T-helper 1 cell treated with Interleukin-12 subunit alpha and Interleukin-12 subunit beta and Interleukin-4 antibody, amounts not matched to agents 30 μg/mL and 1 μg/mL, for 36 hours (primary cell): ENCODE measurements at regions not wholly inside any gene's neighbourhood (a gene's known extent, or its start where the extent isn't known, plus 50 kb on each side); places are given as distances from the start of the nearest gene placed in this dataset.

ENCODE experiments used
- H3K27ac Mint-ChIP-seq: one replicate; pipeline ENCODE4 v1.8.0; 2021; ENCODE audit warnings: mild to moderate bottlenecking, mixed read lengths
- H3K27me3 Mint-ChIP-seq: one replicate; pipeline ENCODE4 v1.8.0; 2021; ENCODE audit warnings: low read depth, mixed read lengths
- H3K36me3 Mint-ChIP-seq: one replicate; pipeline ENCODE4 v1.8.0; 2021; ENCODE audit warnings: low read depth, mixed read lengths
- H3K4me1 Mint-ChIP-seq: one replicate; pipeline ENCODE4 v1.8.0; 2021; ENCODE audit warnings: low read depth, mixed read lengths
- H3K4me3 Mint-ChIP-seq: one replicate; pipeline ENCODE4 v1.8.0; 2021; ENCODE audit warnings: mild to moderate bottlenecking, moderate library complexity, mixed read lengths
- H3K9me3 Mint-ChIP-seq: one replicate; pipeline ENCODE4 v1.8.0; 2021; ENCODE audit warnings: mixed read lengths

GRCh38 chr7:70926666-70927065, 205.3 kb upstream of the GALNT17 start:
- H3K27me3 Mint-ChIP-seq = no peaks in the 10 kb centered on the region
- H3K4me3 Mint-ChIP-seq = no peak overlapping the region
- H3K4me1 Mint-ChIP-seq = no peaks in the 10 kb centered on the region
- no peaks in the 10 kb centered on the region for H3K36me3 Mint-ChIP-seq
- peaks cover 22% of the 10 kb centered on the region for H3K9me3 Mint-ChIP-seq
- no peak overlapping the region for H3K27ac Mint-ChIP-seq

GRCh38 chr7:70935311-70935710, 196.6 kb upstream of the GALNT17 start:
- H3K36me3 Mint-ChIP-seq = no peaks in the 10 kb centered on the region
- H3K4me1 Mint-ChIP-seq = no peaks in the 10 kb centered on the region
- no peaks in the 10 kb centered on the region for H3K27me3 Mint-ChIP-seq
- no peak overlapping the region for H3K27ac Mint-ChIP-seq
- peaks cover 35% of the 10 kb centered on the region for H3K9me3 Mint-ChIP-seq
- no peak overlapping the region for H3K4me3 Mint-ChIP-seq

- Mint-ChIP-seq H3K36me3 (no peaks in the 10 kb centered on the region), H3K27ac (no peak overlapping the region), H3K4me1 (no peaks in the 10 kb centered on the region), H3K9me3 (peaks cover 36% of the 10 kb centered on the region), H3K27me3 (no peaks in the 10 kb centered on the region), H3K4me3 (no peak overlapping the region)
Observed at GRCh38 chr7:70935854-70936253, 196.1 kb upstream of the GALNT17 start.

GRCh38 chr7:70937424-70937823, 194.5 kb upstream of the GALNT17 start:
- Mint-ChIP-seq H3K27ac (no peak overlapping the region), H3K4me3 (no peak overlapping the region), H3K36me3 (no peaks in the 10 kb centered on the region), H3K27me3 (no peaks in the 10 kb centered on the region), H3K9me3 (peaks cover 46% of the 10 kb centered on the region), H3K4me1 (no peaks in the 10 kb centered on the region)

GRCh38 chr7:70940597-70940996, 191.3 kb upstream of the GALNT17 start:
- H3K4me1 Mint-ChIP-seq = no peaks in the 10 kb centered on the region
- no peak overlapping the region for H3K27ac Mint-ChIP-seq
- no peaks in the 10 kb centered on the region for H3K27me3 Mint-ChIP-seq

GRCh38 chr7:70942791-70943190, 189.2 kb upstream of the GALNT17 start:
- Mint-ChIP-seq H3K4me1 (no peaks in the 10 kb centered on the region), H3K36me3 (no peaks in the 10 kb centered on the region), H3K9me3 (peaks cover 44% of the 10 kb centered on the region), H3K27ac (no peak overlapping the region), H3K4me3 (no peak overlapping the region), H3K27me3 (no peaks in the 10 kb centered on the region)

More at GRCh38 chr7:70940597-70940996, 191.3 kb upstream of the GALNT17 start:
- Mint-ChIP-seq H3K4me3 (no peak overlapping the region), H3K36me3 (no peaks in the 10 kb centered on the region), H3K9me3 (peaks cover 54% of the 10 kb centered on the region)

GRCh38 chr7:70944516-70944915, 187.4 kb upstream of the GALNT17 start:
- no peaks in the 10 kb centered on the region for H3K36me3 Mint-ChIP-seq
- no peaks in the 10 kb centered on the region for H3K27me3 Mint-ChIP-seq
- H3K9me3 Mint-ChIP-seq = peaks cover 42% of the 10 kb centered on the region
- no peaks in the 10 kb centered on the region for H3K4me1 Mint-ChIP-seq
- H3K4me3 Mint-ChIP-seq = no peak overlapping the region
- no peak overlapping the region for H3K27ac Mint-ChIP-seq

- H3K4me3 Mint-ChIP-seq = no peak overlapping the region
- H3K36me3 Mint-ChIP-seq = no peaks in the 10 kb centered on the region
- H3K27me3 Mint-ChIP-seq = no peaks in the 10 kb centered on the region
- peaks cover 47% of the 10 kb centered on the region for H3K9me3 Mint-ChIP-seq
- no peaks in the 10 kb centered on the region for H3K4me1 Mint-ChIP-seq
- H3K27ac Mint-ChIP-seq = no peak overlapping the region
Observed at GRCh38 chr7:70947181-70947580, 184.8 kb upstream of the GALNT17 start.

- no peaks in the 10 kb centered on the region for H3K36me3 Mint-ChIP-seq
Observed at GRCh38 chr7:70949862-70950261, 182.1 kb upstream of the GALNT17 start.

GRCh38 chr7:70951271-70951962, 180.5 kb upstream of the GALNT17 start:
- H3K27me3 Mint-ChIP-seq = no peaks in the 10 kb centered on the region
- no peaks in the 10 kb centered on the region for H3K4me1 Mint-ChIP-seq
- peaks cover 24% of the 10 kb centered on the region for H3K9me3 Mint-ChIP-seq
- no peak overlapping the region for H3K4me3 Mint-ChIP-seq
- H3K36me3 Mint-ChIP-seq = no peaks in the 10 kb centered on the region
- no peak overlapping the region for H3K27ac Mint-ChIP-seq

More at GRCh38 chr7:70949862-70950261, 182.1 kb upstream of the GALNT17 start:
- H3K9me3 Mint-ChIP-seq = peaks cover 34% of the 10 kb centered on the region
- H3K4me3 Mint-ChIP-seq = no peak overlapping the region
- H3K4me1 Mint-ChIP-seq = no peaks in the 10 kb centered on the region
- H3K27ac Mint-ChIP-seq = no peak overlapping the region
- H3K27me3 Mint-ChIP-seq = no peaks in the 10 kb centered on the region

GRCh38 chr7:70952311-70952710, 179.6 kb upstream of the GALNT17 start:
- H3K4me1 Mint-ChIP-seq = no peaks in the 10 kb centered on the region
- H3K27ac Mint-ChIP-seq = no peak overlapping the region
- H3K36me3 Mint-ChIP-seq = no peaks in the 10 kb centered on the region
- peaks cover 24% of the 10 kb centered on the region for H3K9me3 Mint-ChIP-seq
- H3K4me3 Mint-ChIP-seq = no peak overlapping the region
- H3K27me3 Mint-ChIP-seq = no peaks in the 10 kb centered on the region

- H3K4me1 Mint-ChIP-seq = no peaks in the 10 kb centered on the region
- H3K4me3 Mint-ChIP-seq = no peak overlapping the region
- peaks cover 21% of the 10 kb centered on the region for H3K9me3 Mint-ChIP-seq
- H3K36me3 Mint-ChIP-seq = no peaks in the 10 kb centered on the region
- no peaks in the 10 kb centered on the region for H3K27me3 Mint-ChIP-seq
- H3K27ac Mint-ChIP-seq = no peak overlapping the region
Observed at GRCh38 chr7:70953331-70953741, 178.6 kb upstream of the GALNT17 start.

GRCh38 chr7:70953796-70954195, 178.1 kb upstream of the GALNT17 start:
- no peaks in the 10 kb centered on the region for H3K27me3 Mint-ChIP-seq
- no peaks in the 10 kb centered on the region for H3K36me3 Mint-ChIP-seq
- H3K9me3 Mint-ChIP-seq = peaks cover 17% of the 10 kb centered on the region
- no peak overlapping the region for H3K27ac Mint-ChIP-seq
- no peaks in the 10 kb centered on the region for H3K4me1 Mint-ChIP-seq
- H3K4me3 Mint-ChIP-seq = no peak overlapping the region

- H3K4me3 Mint-ChIP-seq = no peak overlapping the region
- peaks cover 54% of the 10 kb centered on the region for H3K9me3 Mint-ChIP-seq
- H3K36me3 Mint-ChIP-seq = no peaks in the 10 kb centered on the region
- no peaks in the 10 kb centered on the region for H3K4me1 Mint-ChIP-seq
- no peaks in the 10 kb centered on the region for H3K27me3 Mint-ChIP-seq
- H3K27ac Mint-ChIP-seq = no peak overlapping the region
Observed at GRCh38 chr7:70972693-70973092, 159.3 kb upstream of the GALNT17 start.

GRCh38 chr7:70975754-70976153, 156.2 kb upstream of the GALNT17 start:
- Mint-ChIP-seq H3K27ac (no peak overlapping the region), H3K9me3 (peaks cover 39% of the 10 kb centered on the region), H3K36me3 (no peaks in the 10 kb centered on the region), H3K4me3 (no peak overlapping the region), H3K27me3 (no peaks in the 10 kb centered on the region), H3K4me1 (no peaks in the 10 kb centered on the region)

GRCh38 chr7:70986297-70986696, 145.6 kb upstream of the GALNT17 start:
- Mint-ChIP-seq H3K27ac (no peak overlapping the region), H3K27me3 (no peaks in the 10 kb centered on the region), H3K9me3 (peaks cover 26% of the 10 kb centered on the region), H3K4me1 (no peaks in the 10 kb centered on the region), H3K36me3 (no peaks in the 10 kb centered on the region), H3K4me3 (no peak overlapping the region)
